Endothelial cell of umbilical vein (primary cell): ENCODE measurements at regions not wholly inside any gene's neighbourhood (a gene's known extent, or its start where the extent isn't known, plus 50 kb on each side); places are given as distances from the start of the nearest gene placed in this dataset.

Experiments used
- BruUV-seq: library from RNA; stranded (reverse); fragments of 400-500 nt; replicated peaks from 2 replicates; lab custom pipeline; 2021; lab: Mats Ljungman, UMichigan
- CTCF ChIA-PET: fragments of 300-600, 350-600 bp; sonication (Branson Sonifier 250); formaldehyde crosslinking; loops from one replicate; lab custom pipeline; 2021; ENCODE audit warnings: antibody characterized with exemption, inconsistent platforms; lab: Charles Lee
- POLR2A ChIA-PET: fragments of 300-600, 350-600 bp; sonication (Branson Sonifier 250); formaldehyde crosslinking; loops from one replicate; lab custom pipeline; 2021; ENCODE audit warnings: antibody characterized with exemption, inconsistent platforms; lab: Charles Lee
- DNase-seq: peaks from one replicate; pipeline ENCODE4 v3.0.0-alpha.2; 2011; ENCODE audit warnings: low read depth, low spot score
- FAIRE-seq: peaks from 2 replicates; lab custom pipeline; 2011; peaks lifted over from hg19 to GRCh38; lab: Jason Lieb, UNC
- H2AFZ ChIP-seq: 2 replicates; pipeline ENCODE4 v1.6.0; 2012; ENCODE audit warnings: low read depth, low read length, control low read depth, inconsistent platforms
- H3K27ac ChIP-seq: 2 replicates; pipeline ENCODE4 v1.5.1; 2011; ENCODE audit warnings: low read depth, mild to moderate bottlenecking, control low read depth, low read length, moderate library complexity; ENCODE audit not compliant: insufficient read depth
- H3K27me3 ChIP-seq, 2 experiments: 2 replicates each; pipeline versions ENCODE4 v1.6.0 to v1.6.1; 2011; ENCODE audit warnings: low read length in 2 of 2, mixed read lengths in 1 of 2; ENCODE audit not compliant: control insufficient read depth in 2 of 2, insufficient read depth in 2 of 2
- H3K36me3 ChIP-seq, 2 experiments: 2 replicates in 1 of 2; 3 replicates in 1 of 2; pipeline ENCODE4 v1.5.1; 2011; ENCODE audit warnings: low read length in 2 of 2, mild to moderate bottlenecking in 1 of 2, moderate library complexity in 1 of 2; ENCODE audit not compliant: control insufficient read depth in 2 of 2, insufficient read depth in 2 of 2; ENCODE audit errors: extremely low read depth in 1 of 2
- H3K4me1 ChIP-seq: 3 replicates; pipeline ENCODE4 v1.5.1; 2011; ENCODE audit warnings: mild to moderate bottlenecking, low read length; ENCODE audit not compliant: control insufficient read depth, insufficient read depth; ENCODE audit errors: extremely low read depth
- H3K4me2 ChIP-seq: 2 replicates; pipeline ENCODE4 v1.6.1; 2011; ENCODE audit warnings: low read length, control low read depth, mixed read lengths; ENCODE audit not compliant: insufficient read depth
- H3K4me3 ChIP-seq, 3 experiments: fragments of 200-600 bp in 1 of 3; sonication (generic), shearing (Covaris generic) in 1 of 3; replicated peaks in 1 of 3; 2 replicates each; pipeline ENCODE4 v1.5.1; 2011 to 2016; ENCODE audit warnings: control low read depth in 3 of 3, low read length in 3 of 3, mild to moderate bottlenecking in 2 of 3, inconsistent platforms in 1 of 3, low read depth in 1 of 3, moderate library complexity in 1 of 3; ENCODE audit not compliant: insufficient read depth in 1 of 3
- H3K79me2 ChIP-seq: 2 replicates; pipeline ENCODE4 v1.6.0; 2012; ENCODE audit warnings: low read length, inconsistent platforms; ENCODE audit not compliant: control insufficient read depth, insufficient read depth
- H3K9ac ChIP-seq: replicated peaks from 2 replicates; pipeline ENCODE3; 2011; ENCODE audit warnings: low read length, control low read depth; ENCODE audit not compliant: insufficient read depth; ENCODE audit errors: extremely low read depth
- H3K9me1 ChIP-seq: replicated peaks from 3 replicates; pipeline ENCODE4 v1.6.0; 2011; ENCODE audit warnings: mild to moderate bottlenecking, low read length; ENCODE audit not compliant: control insufficient read depth, insufficient read depth; ENCODE audit errors: extremely low read depth
- H3K9me3 ChIP-seq: replicated peaks from 2 replicates; pipeline ENCODE4 v1.5.1; 2012; ENCODE audit warnings: low read length, inconsistent platforms; ENCODE audit not compliant: control insufficient read depth, insufficient read depth
- H4K20me1 ChIP-seq: replicated peaks from 2 replicates; pipeline ENCODE3; 2011; ENCODE audit warnings: mild to moderate bottlenecking, low read length; ENCODE audit not compliant: control insufficient read depth, insufficient read depth; ENCODE audit errors: extremely low read depth
- EZH2 ChIP-seq: IDR thresholded peaks from 2 replicates; pipeline ENCODE4 v1.6.1; 2012; ENCODE audit warnings: borderline replicate concordance, low read depth, mild to moderate bottlenecking, moderate library complexity, low read length, inconsistent platforms; ENCODE audit not compliant: severe bottlenecking
- FOS ChIP-seq: IDR thresholded peaks from 2 replicates; pipeline ENCODE4 v1.6.1; 2011; ENCODE audit warnings: mild to moderate bottlenecking, low read length, moderate library complexity, borderline replicate concordance; ENCODE audit not compliant: insufficient read depth
- GATA2 ChIP-seq: IDR thresholded peaks from 2 replicates; pipeline ENCODE4 v1.7.0; 2011; ENCODE audit warnings: low read depth, mild to moderate bottlenecking, moderate library complexity, mixed read lengths, low read length; ENCODE audit not compliant: insufficient read length, insufficient read depth
- JUN ChIP-seq: IDR thresholded peaks from 2 replicates; pipeline ENCODE4 v1.6.1; 2011; ENCODE audit warnings: borderline replicate concordance, low read depth; ENCODE audit not compliant: insufficient read length, insufficient read depth
- MYC ChIP-seq: IDR thresholded peaks from one replicate; pipeline ENCODE4 v1.6.1; 2011; ENCODE audit warnings: mild to moderate bottlenecking, low read depth, low read length
- POLR2A ChIP-seq: IDR thresholded peaks from 2 replicates; pipeline ENCODE4 v1.6.1; 2012; ENCODE audit warnings: low read depth, mild to moderate bottlenecking, control low read depth, low read length
- POLR2AphosphoS5 ChIP-seq: IDR thresholded peaks from 2 replicates; pipeline ENCODE4 v1.6.1; 2012; ENCODE audit warnings: low read depth, mild to moderate bottlenecking, control low read depth, low read length, moderate library complexity; ENCODE audit not compliant: insufficient read depth
- dilution Hi-C: fragments of 300-500 bp; cut with MboI; formaldehyde crosslinking; loops from one replicate; pipeline ENCODE4 v1.15.0; 2019; ENCODE audit warnings: low sequenced_read_pairs; ENCODE audit not compliant: extremely low pct_ligation_motif_present
- intact Hi-C: fragments of 100-400 bp; cut with micrococcal nuclease; formaldehyde crosslinking; loops from one replicate; pipeline ENCODE4 v1.10.0; 2022
- TF ChIP-seq, protein P1 (sequence below), 2 donors: IDR thresholded peaks; 1 replicate in 1 of 2; 2 replicates in 1 of 2; pipeline ENCODE4 v1.5.1; 2011; ENCODE audit warnings: low read length in 2 of 2, mild to moderate bottlenecking in 2 of 2, moderate library complexity in 2 of 2, control low read depth in 1 of 2, inconsistent platforms in 1 of 2, low read depth in 1 of 2; ENCODE audit not compliant: insufficient read depth in 1 of 2; ENCODE audit errors: extremely low read depth in 1 of 2
- TF ChIP-seq, protein P2 (sequence below): IDR thresholded peaks from 2 replicates; pipeline ENCODE4 v1.6.1; 2011; ENCODE audit not compliant: insufficient read depth, insufficient read length

DNA sequence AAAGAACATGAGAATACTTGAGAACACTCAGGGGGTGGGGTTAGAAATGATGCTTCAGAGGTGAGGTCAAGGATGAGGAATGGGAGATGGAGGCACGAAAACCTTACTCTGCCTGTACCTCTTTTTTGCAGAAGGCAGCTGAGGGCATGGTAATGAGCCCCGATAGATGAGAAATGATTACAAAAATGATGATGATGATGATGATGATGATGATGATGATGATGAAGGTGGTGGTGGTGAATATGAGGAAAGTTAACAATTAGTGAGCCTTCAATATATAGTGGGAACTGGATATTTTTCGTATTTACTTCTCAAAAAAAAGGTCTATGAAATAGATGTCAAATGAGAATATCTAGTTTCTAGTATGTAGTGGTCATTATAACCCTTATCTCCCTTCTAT is 584.3 kb downstream of the EPHA4 start:
- Histone ChIP-seq H3K9ac (no peak overlapping the region), H2AFZ (no peak overlapping the region), H3K4me2 (no peak overlapping the region), H4K20me1 (no peaks in the 10 kb centered on the region), H3K79me2 (no peaks in the 10 kb centered on the region), H3K27me3 (no peaks in the 10 kb centered on the region), H3K4me1 (no peaks in the 10 kb centered on the region), H3K4me3 (no peak overlapping the region), H3K9me1 (no peaks in the 10 kb centered on the region), H3K36me3 (no peaks in the 10 kb centered on the region), H3K27ac (no peak overlapping the region), H3K9me3 (no peaks in the 10 kb centered on the region)
- ChIA-PET CTCF (no interaction called here), POLR2A (no interaction called here)
- dilution Hi-C loops (no loop called here), intact Hi-C loops (no loop called here)
- no peak for DNase-seq
- no TSS peak for BruUV-seq
- no peak for TF ChIP-seq MYC
- TF ChIP-seq FOS = no peak
- TF ChIP-seq EZH2 = no peak
- TF ChIP-seq, protein P1, sequence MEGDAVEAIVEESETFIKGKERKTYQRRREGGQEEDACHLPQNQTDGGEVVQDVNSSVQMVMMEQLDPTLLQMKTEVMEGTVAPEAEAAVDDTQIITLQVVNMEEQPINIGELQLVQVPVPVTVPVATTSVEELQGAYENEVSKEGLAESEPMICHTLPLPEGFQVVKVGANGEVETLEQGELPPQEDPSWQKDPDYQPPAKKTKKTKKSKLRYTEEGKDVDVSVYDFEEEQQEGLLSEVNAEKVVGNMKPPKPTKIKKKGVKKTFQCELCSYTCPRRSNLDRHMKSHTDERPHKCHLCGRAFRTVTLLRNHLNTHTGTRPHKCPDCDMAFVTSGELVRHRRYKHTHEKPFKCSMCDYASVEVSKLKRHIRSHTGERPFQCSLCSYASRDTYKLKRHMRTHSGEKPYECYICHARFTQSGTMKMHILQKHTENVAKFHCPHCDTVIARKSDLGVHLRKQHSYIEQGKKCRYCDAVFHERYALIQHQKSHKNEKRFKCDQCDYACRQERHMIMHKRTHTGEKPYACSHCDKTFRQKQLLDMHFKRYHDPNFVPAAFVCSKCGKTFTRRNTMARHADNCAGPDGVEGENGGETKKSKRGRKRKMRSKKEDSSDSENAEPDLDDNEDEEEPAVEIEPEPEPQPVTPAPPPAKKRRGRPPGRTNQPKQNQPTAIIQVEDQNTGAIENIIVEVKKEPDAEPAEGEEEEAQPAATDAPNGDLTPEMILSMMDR (IDR thresholded peaks at IDR 0.05; ENCODE audit: extremely low read depth in 1 of 2, insufficient read depth in 1 of 2, low read depth in 1 of 2, low read length in 2 of 2) = no peak
- no peak for TF ChIP-seq POLR2AphosphoS5
- TF ChIP-seq JUN = no peak
- no peak for TF ChIP-seq GATA2
- no peak for TF ChIP-seq POLR2A
- TF ChIP-seq, protein P2, sequence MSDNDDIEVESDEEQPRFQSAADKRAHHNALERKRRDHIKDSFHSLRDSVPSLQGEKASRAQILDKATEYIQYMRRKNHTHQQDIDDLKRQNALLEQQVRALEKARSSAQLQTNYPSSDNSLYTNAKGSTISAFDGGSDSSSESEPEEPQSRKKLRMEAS = no peak
- no peak for FAIRE-seq
